GM20431 (cell line): ENCODE measurements at regions not wholly inside any gene's neighbourhood (a gene's known extent, or its start where the extent isn't known, plus 50 kb on each side); places are given as distances from the start of the nearest gene placed in this dataset.

Source experiments
- in situ Hi-C: fragments of 300-500 bp; cut with MseI, MboI; formaldehyde crosslinking; loops from one replicate; pipeline ENCODE4 v1.15.0; 2020; ENCODE audit warnings: low sequenced_read_pairs; ENCODE audit not compliant: unreplicated experiment

DNA sequence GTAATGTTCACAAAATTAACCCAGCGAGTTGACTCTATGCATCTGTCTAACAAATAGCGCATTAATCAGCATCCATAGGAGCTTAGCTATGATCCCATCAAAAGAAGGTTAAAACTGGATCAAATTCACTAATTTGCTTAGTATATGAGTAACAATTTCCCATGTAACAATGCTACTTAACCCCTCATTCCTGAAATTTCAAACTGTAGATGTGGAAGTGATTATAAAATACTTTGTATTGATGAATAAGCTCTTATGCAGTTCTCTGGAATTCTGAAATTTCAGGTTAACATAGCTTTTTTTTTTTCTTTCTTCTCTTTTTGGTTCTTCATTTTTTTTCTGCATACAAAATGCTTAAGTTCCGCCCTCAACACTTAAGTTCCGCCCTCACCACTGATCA is 1272.7 kb downstream of the KCNT2 start:
- in situ Hi-C loops, result no loop called here

DNA sequence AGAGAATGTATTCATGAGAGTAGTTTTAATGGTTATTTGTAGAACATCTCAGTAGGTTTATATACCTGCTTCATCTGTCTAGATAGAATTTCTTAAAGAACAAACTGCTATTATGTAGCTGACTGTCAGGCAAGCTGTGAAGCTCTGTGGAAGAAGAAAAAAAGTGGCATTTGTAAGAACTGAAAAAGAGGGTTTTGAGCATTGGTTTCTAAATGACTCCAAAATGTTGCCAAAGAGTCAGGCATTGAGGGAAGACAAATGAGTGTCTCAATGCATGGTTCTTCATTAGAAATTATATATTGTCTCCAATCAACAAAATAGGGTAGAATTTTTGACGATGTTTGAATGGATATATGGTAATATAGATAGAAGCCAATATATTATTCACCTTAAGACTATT is 1276.1 kb downstream of the KCNT2 start:
- in situ Hi-C loops, result no loop called here

DNA sequence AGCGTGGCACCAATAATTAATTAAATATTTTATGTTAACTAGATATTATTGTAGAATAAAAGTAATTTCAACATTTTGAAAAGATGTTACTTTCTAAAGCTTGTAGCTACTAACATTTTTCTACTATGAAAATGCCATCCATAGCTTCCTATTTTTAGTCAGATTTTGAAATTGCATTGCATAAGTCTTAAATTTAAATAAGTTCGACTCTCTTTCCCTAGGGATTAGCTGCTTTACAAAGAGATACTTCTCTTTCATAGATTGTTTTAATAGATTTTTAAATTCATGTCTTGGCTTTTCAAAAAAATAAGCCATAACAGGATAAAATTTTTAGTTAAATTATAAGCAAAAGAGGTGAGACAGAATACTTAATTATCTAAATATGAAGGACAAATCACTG is 1279.6 kb downstream of the KCNT2 start:
- in situ Hi-C loops, result no loop called here

DNA sequence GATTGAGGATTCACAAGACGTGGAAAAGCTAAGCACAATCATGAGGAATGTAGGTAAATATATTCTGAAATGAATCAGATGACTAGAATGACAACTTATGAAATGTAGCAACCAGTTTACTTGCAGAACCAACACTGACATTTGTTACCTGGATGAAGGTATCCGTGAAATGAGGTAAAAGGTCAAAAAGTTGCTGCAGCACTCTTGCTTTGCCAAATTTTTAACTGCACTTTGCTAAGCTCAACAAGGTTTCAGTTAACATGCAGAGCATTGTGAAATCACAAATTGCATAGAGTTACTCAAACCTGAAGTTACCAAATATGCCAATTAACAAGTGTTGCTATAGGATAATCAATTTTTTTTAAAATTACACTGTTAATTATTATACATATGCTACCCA is 1280.1 kb downstream of the KCNT2 start:
- in situ Hi-C loops, result no loop called here

DNA sequence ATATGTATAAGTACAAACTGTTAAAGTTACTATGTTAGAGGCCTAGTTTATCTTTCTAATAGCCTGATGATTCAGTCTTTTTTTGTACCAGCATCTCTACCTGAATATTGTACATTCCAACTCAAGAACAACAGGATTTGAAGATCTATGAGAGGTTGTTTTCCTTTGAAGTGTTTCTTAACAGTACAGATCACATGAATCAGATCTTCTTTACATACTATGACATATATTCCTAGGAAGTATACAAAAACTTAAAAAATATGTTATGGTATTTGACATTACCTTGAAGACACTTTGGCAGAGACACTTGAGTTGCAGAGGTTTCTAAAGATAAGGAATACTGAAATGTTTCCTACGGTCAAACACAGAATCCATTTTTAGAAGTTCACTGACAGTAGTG is 1280.9 kb downstream of the KCNT2 start:
- in situ Hi-C loops, result no loop called here

DNA sequence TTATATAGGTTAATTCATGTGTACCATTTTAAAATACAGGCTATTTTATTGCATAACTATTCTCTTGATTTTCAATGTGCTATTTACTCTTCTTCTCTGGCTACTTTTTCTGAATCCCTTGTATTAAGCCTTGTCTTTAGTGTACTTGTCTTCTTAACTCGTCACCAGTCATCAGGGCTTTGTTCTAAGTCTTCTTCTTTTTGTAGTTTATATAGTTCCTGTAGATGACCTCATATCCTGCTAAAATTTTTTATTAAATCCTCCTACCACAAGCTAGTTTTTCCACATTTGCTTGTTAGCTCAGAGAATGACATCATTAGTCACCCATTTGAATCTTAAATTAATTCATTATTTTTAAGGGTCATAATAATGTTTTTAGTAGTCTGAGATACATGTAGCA is 1281.9 kb downstream of the KCNT2 start:
- in situ Hi-C loops, result no loop called here

DNA sequence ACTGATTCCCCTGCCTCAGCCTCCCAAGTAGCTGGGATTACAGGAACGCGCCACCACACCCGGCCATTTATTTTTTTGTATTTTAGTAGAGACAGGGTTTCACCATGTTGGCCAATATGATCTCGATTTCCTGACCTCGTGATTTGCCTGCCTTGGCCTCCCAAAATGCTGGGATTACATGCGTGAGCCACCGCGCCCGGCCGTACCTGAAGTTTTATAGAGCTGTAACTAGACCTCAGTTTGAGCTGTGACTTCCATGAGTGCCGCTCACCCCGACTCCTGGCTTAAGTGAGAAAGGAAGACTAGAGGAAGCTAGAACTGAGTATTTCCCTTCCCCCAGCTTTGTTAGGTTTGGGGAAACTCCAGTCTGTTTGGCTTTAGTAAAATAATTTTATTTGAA is 1283.1 kb downstream of the KCNT2 start:
- in situ Hi-C loops, result no loop called here

DNA sequence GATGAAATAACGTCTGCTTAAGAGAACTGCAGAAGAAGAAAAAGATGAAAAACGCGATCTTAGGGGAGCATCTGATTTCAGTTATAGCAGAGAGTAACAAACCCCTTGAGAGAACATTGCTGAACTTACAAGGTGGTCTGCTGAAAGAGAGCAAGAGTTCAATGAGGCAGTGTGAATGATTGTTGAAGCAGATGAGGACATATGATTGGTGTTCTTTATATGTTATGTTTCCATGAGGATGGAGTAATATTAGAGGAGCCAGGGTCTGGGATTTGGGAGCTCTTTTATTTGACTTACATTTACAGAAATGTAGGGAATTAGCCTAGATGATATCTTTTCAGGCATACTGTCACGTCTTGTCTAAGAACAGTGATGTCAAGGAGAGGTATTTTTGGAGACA is 1302.0 kb downstream of the KCNT2 start:
- in situ Hi-C loops, result no loop called here

DNA sequence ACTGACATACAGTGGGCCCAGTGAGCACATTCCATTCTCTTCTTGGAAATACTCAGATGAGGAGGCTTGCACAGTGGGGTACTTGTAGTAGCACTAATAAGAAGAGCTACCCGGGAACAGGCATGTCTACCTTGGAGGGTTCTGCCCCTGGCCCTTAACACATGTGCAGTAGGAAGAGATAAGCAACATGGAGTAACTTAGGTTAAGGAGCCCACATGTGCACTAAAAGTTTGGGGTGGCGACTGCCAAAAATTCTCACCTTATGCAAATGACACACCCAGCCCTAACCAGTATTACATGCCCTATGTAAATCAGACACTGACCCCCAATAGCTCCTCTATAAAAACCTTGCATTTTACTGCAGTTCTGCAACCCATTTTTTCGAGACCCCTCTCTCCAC is 1313.3 kb downstream of the KCNT2 start:
- in situ Hi-C loops, result no loop called here

DNA sequence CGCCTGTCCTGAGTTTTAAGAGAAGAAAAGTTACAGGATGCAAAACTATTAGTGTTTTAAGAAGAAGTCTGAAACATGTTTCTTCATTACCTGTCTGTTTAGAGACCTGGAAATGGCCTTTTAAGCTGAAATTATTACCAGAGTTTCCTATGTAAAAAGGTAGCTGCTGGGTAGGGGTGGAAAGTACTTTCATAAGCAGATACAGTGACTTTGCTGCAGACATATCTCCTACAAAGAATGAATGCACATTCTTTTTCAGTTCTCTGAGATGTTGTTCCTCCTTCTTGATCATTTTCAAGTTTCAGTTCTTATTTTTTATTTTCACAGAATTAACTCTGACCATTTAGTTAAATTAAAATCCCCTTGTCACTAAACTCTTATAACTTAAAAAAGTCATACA is 1329.6 kb downstream of the KCNT2 start:
- in situ Hi-C loops, result no loop called here

DNA sequence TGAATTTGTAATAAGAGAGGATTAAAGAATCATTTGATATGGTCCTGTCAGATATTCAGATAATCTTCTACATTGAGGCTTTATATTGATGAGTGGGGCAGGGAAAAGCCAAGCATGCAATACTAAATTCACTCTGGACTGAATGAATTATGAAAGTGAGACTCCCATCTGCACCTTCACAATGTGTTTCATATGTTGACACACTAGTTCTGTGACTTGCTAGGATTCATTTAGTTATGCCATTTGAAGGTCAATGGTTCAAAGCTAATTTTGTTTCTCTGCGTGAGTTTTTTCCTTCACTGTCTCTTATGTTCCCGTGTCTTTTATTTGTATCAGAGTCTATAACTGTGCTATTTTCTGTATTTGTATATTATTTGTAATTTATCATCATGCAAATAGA is 1332.5 kb downstream of the KCNT2 start:
- in situ Hi-C loops, result no loop called here

DNA sequence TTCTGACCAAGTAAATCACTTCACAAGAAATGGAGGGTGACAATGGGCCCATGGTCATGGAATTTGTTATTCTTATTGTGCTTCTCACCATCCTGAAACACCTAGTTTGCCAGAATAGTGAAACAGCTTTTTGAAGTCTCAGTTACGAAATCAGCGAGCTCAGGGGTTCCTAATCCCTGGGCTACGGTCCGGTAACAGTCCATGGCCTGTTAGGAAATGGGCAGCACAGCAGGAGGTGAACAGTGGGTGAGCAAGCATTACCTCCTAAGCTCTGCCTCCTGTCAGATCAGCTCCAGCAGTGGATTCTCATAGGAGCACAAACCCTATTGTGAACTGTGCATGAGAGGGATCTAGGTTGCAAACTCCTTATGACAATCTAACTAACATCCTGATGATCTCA is 1356.3 kb downstream of the KCNT2 start:
- in situ Hi-C loops, result no loop called here

DNA sequence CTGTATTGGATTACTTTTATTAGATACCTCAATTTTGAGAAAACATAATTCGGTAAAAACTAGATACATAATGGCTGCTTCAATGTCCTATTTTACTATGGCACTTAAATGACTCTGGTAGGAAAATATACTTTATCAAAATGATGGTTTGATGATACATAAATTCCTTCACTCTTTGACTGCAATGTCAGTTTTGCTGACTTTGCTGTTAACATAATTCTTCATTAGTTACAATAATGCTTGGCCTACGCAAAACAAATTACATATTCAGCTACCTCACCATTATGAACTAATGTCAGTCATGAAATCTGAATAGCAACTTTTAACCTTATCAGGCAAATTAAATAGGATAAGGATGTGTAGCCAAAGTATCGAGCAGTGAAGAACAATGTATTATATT is 1364.7 kb downstream of the KCNT2 start:
- in situ Hi-C loops, result no loop called here

DNA sequence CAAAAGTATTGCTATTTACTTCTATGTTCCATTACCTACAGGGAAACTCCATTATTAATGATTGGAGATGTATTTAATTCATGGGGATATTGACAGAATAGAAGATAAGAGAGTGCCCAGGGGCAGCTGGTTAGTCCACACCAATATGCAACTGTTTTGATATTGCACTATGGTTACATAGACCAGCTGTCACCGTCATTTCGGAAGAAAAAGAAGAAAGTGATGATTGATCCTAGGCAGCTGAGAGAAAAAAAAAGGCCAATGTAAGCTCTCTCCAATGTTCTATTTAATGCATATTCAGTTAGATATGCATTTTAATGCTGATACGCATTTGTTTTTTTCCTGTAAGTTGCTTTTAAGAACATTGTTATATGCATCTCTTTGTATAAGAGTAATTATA is 1367.2 kb downstream of the KCNT2 start:
- in situ Hi-C loops, result no loop called here

DNA sequence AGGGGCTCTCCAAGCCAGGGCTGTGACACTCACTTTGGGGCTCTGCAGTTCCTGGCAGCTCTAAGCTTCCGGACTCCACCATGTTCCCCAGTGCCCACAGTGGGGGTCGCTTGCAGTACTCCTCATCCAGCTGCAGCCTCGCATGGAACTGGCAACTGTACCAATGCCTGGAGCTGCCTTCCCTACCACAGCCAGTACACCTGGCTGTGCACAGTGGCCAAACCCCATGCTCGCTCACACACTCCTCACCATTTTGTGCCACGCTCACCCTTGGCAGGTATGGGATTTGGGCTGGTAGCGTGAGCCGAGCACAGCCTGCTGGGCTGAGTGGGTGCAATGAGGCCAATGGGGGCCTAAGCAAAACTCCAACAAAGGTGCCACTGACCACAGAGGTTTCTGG is 1369.9 kb downstream of the KCNT2 start:
- in situ Hi-C loops, result no loop called here

DNA sequence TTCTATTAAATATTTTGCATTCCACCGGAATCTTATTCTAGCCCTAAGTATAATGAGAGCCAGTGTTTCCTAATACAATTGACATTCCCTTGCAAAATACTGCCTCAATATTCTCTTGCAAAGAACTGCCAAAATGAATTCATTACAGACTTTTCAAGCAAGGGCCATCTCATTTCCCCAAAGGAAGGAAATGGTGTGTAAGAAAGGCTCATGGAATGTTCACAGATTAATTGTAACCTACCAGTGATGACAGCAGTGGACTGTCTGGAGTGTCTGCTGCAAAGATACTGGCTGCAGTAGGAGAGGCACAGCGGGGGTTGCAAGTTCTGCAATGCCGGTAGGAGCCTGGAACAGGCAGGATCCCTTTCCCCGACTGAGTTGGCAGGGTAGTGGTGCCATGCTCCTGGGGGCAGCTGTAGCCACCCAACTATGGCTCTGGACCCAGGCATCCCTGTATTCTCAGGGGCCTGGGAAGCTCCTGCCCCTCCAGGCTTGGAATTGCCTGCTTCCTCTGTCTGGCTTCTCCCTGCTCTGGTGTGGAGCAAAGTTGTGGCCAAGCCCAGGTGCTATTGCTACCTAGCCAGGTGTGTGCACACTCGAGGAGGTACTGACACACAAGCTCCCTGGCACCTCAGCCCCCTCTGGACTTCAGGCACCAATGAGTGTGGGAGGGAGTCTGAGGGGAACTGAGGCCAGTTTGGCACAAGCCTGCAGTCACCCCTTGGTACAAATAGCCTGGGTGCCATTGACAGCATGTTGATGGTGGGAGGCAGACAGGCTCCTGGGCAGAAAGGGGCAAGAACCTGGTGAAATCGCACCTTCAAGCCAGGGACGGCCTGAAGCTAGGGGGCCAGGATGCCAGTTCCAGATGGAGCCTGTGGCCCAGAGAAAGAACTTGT is 1371.0 kb downstream of the KCNT2 start:
- in situ Hi-C loops, result no loop called here

DNA sequence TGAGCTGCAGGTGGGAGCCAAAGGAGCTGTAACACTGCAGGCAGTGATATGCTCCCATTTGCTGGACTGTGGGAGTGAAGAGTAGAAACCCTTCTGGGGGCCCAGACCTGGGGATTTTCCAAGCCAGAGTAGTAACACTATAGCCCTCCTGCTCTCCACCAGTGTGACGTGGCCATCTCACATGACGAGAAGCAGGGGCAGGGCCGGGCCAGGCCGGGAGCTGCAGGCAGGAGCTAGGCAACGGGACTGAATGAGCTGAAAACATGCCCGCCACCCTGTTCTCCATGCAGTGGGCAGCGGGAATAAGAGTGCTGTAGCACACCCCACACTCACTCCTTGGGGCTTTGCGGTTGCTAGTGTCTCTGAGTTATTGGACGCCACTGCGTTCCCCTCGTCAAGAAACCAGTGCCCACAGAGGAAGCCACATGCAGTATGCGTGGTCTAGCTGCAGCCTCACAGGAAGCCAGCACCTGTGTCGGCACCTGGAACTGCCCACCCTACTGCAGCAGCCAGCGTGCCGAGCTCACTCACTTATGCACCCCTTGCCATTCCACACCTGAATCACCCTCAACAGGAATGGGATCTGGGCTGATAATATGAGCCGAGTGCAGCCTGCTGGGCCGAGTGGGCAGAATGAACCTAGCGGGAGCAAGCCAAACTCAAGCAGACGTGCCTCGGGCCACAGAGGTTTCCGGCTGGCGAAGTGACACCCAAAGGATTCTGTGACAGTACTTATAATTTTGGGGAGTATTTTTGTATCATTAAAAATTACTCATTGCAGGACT is 1389.6 kb downstream of the KCNT2 start:
- in situ Hi-C loops, result no loop called here

DNA sequence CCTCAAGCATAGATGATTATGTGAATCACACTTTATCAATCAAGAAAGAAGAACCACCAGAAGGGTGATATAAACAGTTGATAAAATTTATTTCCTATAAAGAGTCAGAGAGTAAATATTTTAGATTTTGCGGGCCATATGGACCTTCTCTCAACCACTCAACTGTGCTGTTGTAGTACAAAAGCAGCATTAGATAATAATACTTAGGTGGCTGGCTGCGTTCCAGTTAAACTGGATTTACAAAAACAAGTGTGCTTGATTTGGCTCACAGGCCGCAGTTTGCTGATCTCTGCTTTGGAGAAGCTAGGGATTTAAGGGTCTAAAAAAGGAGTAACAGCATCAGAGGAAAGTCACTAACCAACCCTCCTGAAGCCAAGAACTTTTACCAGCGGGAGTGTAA is 1406.0 kb downstream of the KCNT2 start:
- in situ Hi-C loops, result no loop called here

DNA sequence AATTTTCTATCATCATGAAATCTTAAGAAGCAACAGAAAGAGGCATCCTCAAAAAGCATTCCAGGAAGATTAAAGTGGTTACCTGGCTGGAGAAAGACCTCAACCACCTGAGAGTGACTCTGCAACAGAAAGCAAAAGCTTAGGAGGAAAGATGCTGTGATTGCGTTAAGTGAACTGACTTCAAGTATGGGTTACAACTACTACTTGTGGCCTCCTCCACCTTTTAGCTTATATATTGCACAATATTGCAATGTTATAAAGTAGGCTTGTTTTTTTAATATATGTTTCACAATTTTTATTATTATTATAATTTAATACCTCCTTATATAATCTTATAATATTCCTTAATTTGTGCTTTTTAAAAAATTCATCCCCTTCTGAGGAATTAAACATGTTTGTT is 1407.5 kb downstream of the KCNT2 start:
- in situ Hi-C loops, result no loop called here

DNA sequence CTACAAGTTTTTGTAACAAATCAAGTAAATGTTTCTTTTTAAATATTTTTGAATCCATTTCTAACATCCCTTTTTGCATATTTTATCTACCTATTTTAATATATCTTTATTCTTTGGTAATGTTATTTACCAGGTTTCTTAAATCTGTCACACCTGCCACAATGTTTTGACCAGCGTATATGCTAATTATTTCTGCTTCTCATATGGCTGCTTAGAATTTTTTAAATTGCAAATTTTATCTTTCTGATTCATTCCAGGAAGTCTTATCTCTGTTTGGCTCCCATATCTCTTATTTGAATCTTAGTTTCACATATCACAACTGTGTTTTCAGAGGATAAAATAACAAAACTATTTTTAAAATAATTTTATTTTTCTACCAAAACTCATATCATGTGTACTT is 1411.1 kb downstream of the KCNT2 start:
- in situ Hi-C loops, result no loop called here

DNA sequence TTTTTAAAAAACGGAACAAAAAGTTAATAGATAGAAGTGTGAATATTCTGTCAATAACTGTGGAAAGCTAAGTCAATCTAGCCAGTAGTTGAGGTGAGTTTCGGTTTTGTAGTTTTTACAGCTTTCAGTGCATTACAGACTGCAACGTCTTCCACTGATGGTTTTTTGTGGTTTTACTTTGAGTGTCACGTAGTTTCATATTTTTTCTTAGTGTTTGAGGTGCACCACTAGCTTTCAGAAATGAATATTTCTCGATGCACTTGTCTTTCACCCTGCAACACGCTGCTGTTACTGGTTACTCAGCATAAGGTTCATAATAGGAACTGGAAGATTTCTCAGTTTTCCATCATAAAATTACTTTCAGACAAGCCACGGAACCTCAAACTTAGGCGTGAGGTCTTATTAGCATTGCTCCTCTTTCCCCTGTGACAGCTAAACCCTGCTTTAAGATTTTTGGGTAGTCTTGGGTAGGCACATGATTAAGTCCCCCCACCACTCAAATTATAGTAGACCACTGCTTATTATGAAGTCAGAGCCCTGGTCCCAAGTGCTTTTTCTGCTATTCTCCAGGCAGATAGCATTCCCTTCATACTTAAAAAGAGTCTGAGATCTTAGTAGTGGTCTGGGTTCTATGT is 1412.7 kb downstream of the KCNT2 start:
- in situ Hi-C loops, result no loop called here
